Fibroblast of villous mesenchyme (primary cell): ENCODE measurements at regions not wholly inside any gene's neighbourhood (a gene's known extent, or its start where the extent isn't known, plus 50 kb on each side); places are given as distances from the start of the nearest gene placed in this dataset.

Source experiments
- DNase-seq: peaks from one replicate; pipeline ENCODE4 v3.0.0-alpha.2; 2010; ENCODE audit warnings: low read depth
- H3K4me3 ChIP-seq: 2 replicates; pipeline ENCODE4 v1.5.1; 2011; ENCODE audit warnings: low read depth, mild to moderate bottlenecking, low read length
- CTCF ChIP-seq: IDR thresholded peaks from 2 replicates; pipeline ENCODE4 v1.5.1; 2012; ENCODE audit warnings: low read depth, mild to moderate bottlenecking, low read length; ENCODE audit not compliant: insufficient read depth

- no peak overlapping the region for H3K4me3 ChIP-seq
These were observed 595.6 kb downstream of the NPHP4 start for GRCh38 chr1:5396593-5396992.

GRCh38 chr1:5394111-5394510 is 598.1 kb downstream of the NPHP4 start:
- H3K4me3 ChIP-seq = no peak overlapping the region
- no peak for TF ChIP-seq CTCF
- DNase-seq = no peak

More at GRCh38 chr1:5396593-5396992, 595.6 kb downstream of the NPHP4 start:
- TF ChIP-seq CTCF = no peak
- DNase-seq = no peak

- DNase-seq = no peak
- no peak overlapping the region for H3K4me3 ChIP-seq
- TF ChIP-seq CTCF = no peak
These were observed 598.6 kb downstream of the NPHP4 start for GRCh38 chr1:5393603-5394002.

- H3K4me3 ChIP-seq = no peak overlapping the region
- DNase-seq = no peak
- TF ChIP-seq CTCF = no peak
These were observed 599.1 kb downstream of the NPHP4 start for GRCh38 chr1:5393146-5393545.

GRCh38 chr1:5391725-5392124 is 600.5 kb downstream of the NPHP4 start:
- DNase-seq = no peak
- no peak overlapping the region for H3K4me3 ChIP-seq
- TF ChIP-seq CTCF = no peak

- DNase-seq = no peak
- no peak overlapping the region for H3K4me3 ChIP-seq
- TF ChIP-seq CTCF = no peak
These were observed 601.7 kb downstream of the NPHP4 start for GRCh38 chr1:5390504-5390903.

- TF ChIP-seq CTCF = no peak
- no peak for DNase-seq
- no peak overlapping the region for H3K4me3 ChIP-seq
These were observed 602.9 kb downstream of the NPHP4 start for GRCh38 chr1:5389101-5389885.
